Mesenchymal stem cell (in vitro differentiated cells and primary cell): ENCODE measurements at regions not wholly inside any gene's neighbourhood (a gene's known extent, or its start where the extent isn't known, plus 50 kb on each side); places are given as distances from the start of the nearest gene placed in this dataset.

Experiments used
- DNase-seq: peaks from one replicate; pipeline ENCODE4 v3.0.0-alpha.2; 2013
- H2AFZ ChIP-seq: one replicate; pipeline ENCODE4 v1.6.1; 2013; ENCODE audit warnings: low read depth, mild to moderate bottlenecking, control low read depth, inconsistent platforms, low read length, moderate library complexity
- H2AK5ac ChIP-seq: 2 replicates; pipeline ENCODE4 v1.6.1; 2013; ENCODE audit warnings: low read length, moderate library complexity, mild to moderate bottlenecking, inconsistent platforms; ENCODE audit not compliant: severe bottlenecking
- H2BK120ac ChIP-seq: one replicate; pipeline ENCODE4 v1.6.1; 2013; ENCODE audit warnings: low read depth, mild to moderate bottlenecking, inconsistent platforms, low read length, moderate library complexity
- H2BK12ac ChIP-seq, 2 experiments: one replicate each; pipeline ENCODE4 v1.6.1; 2013; ENCODE audit warnings: inconsistent platforms in 2 of 2, low read length in 2 of 2, mild to moderate bottlenecking in 2 of 2, moderate library complexity in 2 of 2, control low read depth in 1 of 2
- H2BK15ac ChIP-seq: one replicate; pipeline ENCODE4 v1.6.1; 2013; ENCODE audit warnings: mild to moderate bottlenecking, low read depth, inconsistent platforms; ENCODE audit not compliant: poor library complexity, severe bottlenecking
- H2BK5ac ChIP-seq: 2 replicates; pipeline ENCODE4 v1.6.1; 2013; ENCODE audit warnings: low read depth, mild to moderate bottlenecking, low read length, control low read depth, inconsistent platforms; ENCODE audit not compliant: poor library complexity, severe bottlenecking
- H3K14ac ChIP-seq, 2 experiments: one replicate each; pipeline ENCODE4 v1.6.1; 2013; ENCODE audit warnings: inconsistent platforms in 2 of 2, low read length in 2 of 2, control low read depth in 1 of 2, mild to moderate bottlenecking in 1 of 2, moderate library complexity in 1 of 2
- H3K18ac ChIP-seq, 2 experiments: one replicate each; pipeline ENCODE4 v1.6.1; 2013; ENCODE audit warnings: inconsistent platforms in 2 of 2, low read length in 2 of 2, control low read depth in 1 of 2, low read depth in 1 of 2, mild to moderate bottlenecking in 1 of 2
- H3K23ac ChIP-seq, 2 experiments: one replicate each; pipeline ENCODE4 v1.6.1; 2013; ENCODE audit warnings: inconsistent platforms in 2 of 2, low read length in 2 of 2, mild to moderate bottlenecking in 2 of 2, moderate library complexity in 2 of 2, control low read depth in 1 of 2
- H3K27ac ChIP-seq: 2 replicates; pipeline ENCODE4 v1.5.1; 2013; ENCODE audit warnings: mild to moderate bottlenecking, moderate library complexity, low read length, control low read depth, inconsistent platforms; ENCODE audit not compliant: poor library complexity, severe bottlenecking
- H3K27me3 ChIP-seq, 2 experiments: 2 replicates each; pipeline versions ENCODE4 v1.6.1 to v1.7.0; 2013; ENCODE audit warnings: low read length in 2 of 2, mild to moderate bottlenecking in 2 of 2, moderate library complexity in 2 of 2, control low read depth in 1 of 2, inconsistent platforms in 1 of 2; ENCODE audit not compliant: control insufficient read depth in 1 of 2, insufficient read depth in 1 of 2
- H3K36me3 ChIP-seq, 2 experiments: 2 replicates each; pipeline versions ENCODE4 v1.6.1 to v1.7.0; 2013; ENCODE audit warnings: low read length in 2 of 2, control low read depth in 1 of 2, inconsistent platforms in 1 of 2, low read depth in 1 of 2, mild to moderate bottlenecking in 1 of 2; ENCODE audit not compliant: insufficient read depth in 2 of 2, control insufficient read depth in 1 of 2
- H3K4ac ChIP-seq, 2 experiments: one replicate each; pipeline ENCODE4 v1.6.1; 2013; ENCODE audit warnings: inconsistent platforms in 2 of 2, low read length in 2 of 2, mild to moderate bottlenecking in 2 of 2, moderate library complexity in 2 of 2, control low read depth in 1 of 2, low read depth in 1 of 2
- H3K4me1 ChIP-seq: 2 replicates; pipeline ENCODE4 v1.6.1; 2013; ENCODE audit warnings: low read depth, low read length, control low read depth; ENCODE audit not compliant: control insufficient read depth, insufficient read depth
- H3K4me2 ChIP-seq: 2 replicates; pipeline ENCODE4 v1.6.1; 2013; ENCODE audit warnings: low read length, mild to moderate bottlenecking, inconsistent platforms; ENCODE audit not compliant: poor library complexity, severe bottlenecking
- H3K4me3 ChIP-seq, 2 experiments: 2 replicates each; pipeline versions ENCODE4 v1.5.1 to v1.7.0; 2013; ENCODE audit warnings: low read length in 2 of 2, mild to moderate bottlenecking in 2 of 2, control low read depth in 1 of 2, low read depth in 1 of 2; ENCODE audit not compliant: insufficient read depth in 1 of 2
- H3K79me1 ChIP-seq: replicated peaks from 2 replicates; pipeline ENCODE4 v1.6.1; 2013; ENCODE audit warnings: mild to moderate bottlenecking, control low read depth, low read length, inconsistent platforms; ENCODE audit not compliant: poor library complexity, severe bottlenecking
- H3K9ac ChIP-seq: 2 replicates; pipeline ENCODE4 v1.7.0; 2013; ENCODE audit warnings: mild to moderate bottlenecking, low read length, moderate library complexity
- H3K9me3 ChIP-seq: 2 replicates; pipeline ENCODE4 v1.7.0; 2013; ENCODE audit warnings: mild to moderate bottlenecking, low read length; ENCODE audit not compliant: control insufficient read depth
- H4K8ac ChIP-seq: one replicate; pipeline ENCODE4 v1.6.1; 2013; ENCODE audit warnings: inconsistent platforms, mild to moderate bottlenecking, low read length, moderate library complexity
- H4K91ac ChIP-seq: one replicate; pipeline ENCODE4 v1.6.1; 2013; ENCODE audit warnings: mild to moderate bottlenecking, low read length, inconsistent platforms
- WGBS: methylation state at CpG from one replicate; pipeline ENCODE4 v1.1.7; 2013; ENCODE audit warnings: mixed read lengths; 5-methylcytosine and 5-hydroxymethylcytosine counted together

- Histone ChIP-seq H2BK120ac (no peak overlapping the region), H3K4me1 (peaks cover 22% of the 10 kb centered on the region), H4K8ac (no peak overlapping the region), H3K27me3 (peaks cover 0 to 5% of the 10 kb centered on the region in 2 experiments), H3K36me3 (no peaks in the 10 kb centered on the region), H3K4me2 (no peak overlapping the region), H3K9me3 (no peaks in the 10 kb centered on the region), H2BK12ac (peak overlapping the region in 1 of 2 experiments; percentile 23), H3K27ac (no peak overlapping the region), H2AFZ (no peak overlapping the region), H3K9ac (no peak overlapping the region), H3K18ac (peak overlapping the region; percentile 9 to 25), H3K14ac (no peak overlapping the region), H2BK15ac (no peak overlapping the region), H3K4me3 (no peak overlapping the region), H2BK5ac (no peak overlapping the region), H4K91ac (peak overlapping the region; percentile 52), H3K79me1 (no peaks in the 10 kb centered on the region), H3K4ac (no peak overlapping the region), H3K23ac (no peak overlapping the region), H2AK5ac (no peak overlapping the region)
- 97% methylated on average over 5 of the region's 5 CpGs for WGBS
- DNase-seq, result no peak
Observed at GRCh38 chr1:234540404-234540762, 61.4 kb upstream of the TARBP1 start.

DNA sequence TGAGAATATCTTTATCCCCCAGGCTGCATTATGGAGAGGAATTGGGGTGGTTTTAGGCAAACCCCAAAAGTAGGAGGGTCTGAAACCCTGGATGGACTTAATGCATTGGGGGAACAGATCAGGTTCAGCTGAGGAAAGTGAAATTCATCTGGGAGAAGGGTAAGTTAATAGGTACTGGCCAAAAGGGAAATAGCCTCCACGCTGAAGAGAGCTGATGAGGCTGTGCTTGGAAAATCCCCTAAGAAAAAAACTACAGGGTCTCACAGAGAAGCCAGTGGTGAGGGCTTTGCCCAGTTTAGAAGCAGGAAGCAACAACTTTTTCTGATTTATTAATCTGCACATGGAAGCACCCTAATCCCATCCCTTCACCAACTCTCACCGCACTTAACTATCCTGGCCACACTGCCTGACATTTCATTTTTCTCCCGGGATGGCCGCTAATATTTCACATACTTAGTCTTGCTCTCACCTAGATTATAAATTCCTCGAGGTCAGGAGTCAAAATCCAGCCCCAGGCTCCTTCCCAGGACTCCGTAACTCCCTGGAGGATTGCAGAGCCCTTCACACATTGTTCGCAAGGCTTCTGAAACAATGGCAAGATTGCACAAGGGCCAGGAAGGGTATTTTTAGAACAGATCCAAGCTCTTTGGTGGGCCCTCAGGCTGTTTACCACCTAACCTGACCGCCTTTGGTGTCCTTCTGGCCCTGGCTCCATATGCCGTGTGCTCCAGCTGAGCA is 60.9 kb upstream of the TARBP1 start:
- no peak overlapping the region for H2BK120ac ChIP-seq
- no peak overlapping the region for H3K4me3 ChIP-seq
- no peak for DNase-seq
- H3K4ac ChIP-seq, result no peak overlapping the region
- no peak overlapping the region for H3K9ac ChIP-seq
- H3K4me2 ChIP-seq, result no peak overlapping the region
- peaks cover 17% of the 10 kb centered on the region for H3K4me1 ChIP-seq
- H3K27ac ChIP-seq, result no peak overlapping the region
- H3K79me1 ChIP-seq, result no peaks in the 10 kb centered on the region
- no peaks in the 10 kb centered on the region for H3K9me3 ChIP-seq
- H3K18ac ChIP-seq, result peak overlapping the region in 1 of 2 experiments; percentile 25
- H2BK5ac ChIP-seq, result no peak overlapping the region
- H4K8ac ChIP-seq, result no peak overlapping the region
- H3K36me3 ChIP-seq, result no peaks in the 10 kb centered on the region
- H2BK15ac ChIP-seq, result no peak overlapping the region
- H2AFZ ChIP-seq, result no peak overlapping the region
- H2BK12ac ChIP-seq, result no peak overlapping the region
- no peak overlapping the region for H4K91ac ChIP-seq
- H3K14ac ChIP-seq, result no peak overlapping the region
- no peak overlapping the region for H3K23ac ChIP-seq
- H2AK5ac ChIP-seq, result no peak overlapping the region
- WGBS, result 86% methylated on average over 9 of the region's 9 CpGs
- H3K27me3 ChIP-seq, result peaks cover 0 to 5% of the 10 kb centered on the region in 2 experiments

- no peak overlapping the region for H3K4ac ChIP-seq
- H2BK12ac ChIP-seq, result no peak overlapping the region
- no peak overlapping the region for H3K14ac ChIP-seq
- no peak overlapping the region for H2AFZ ChIP-seq
- no peak for DNase-seq
- 75% methylated on average over 10 of the region's 14 CpGs for WGBS
- no peaks in the 10 kb centered on the region for H3K79me1 ChIP-seq
- H3K27ac ChIP-seq, result no peak overlapping the region
- no peaks in the 10 kb centered on the region for H3K36me3 ChIP-seq
- H3K4me3 ChIP-seq, result no peak overlapping the region
- H4K91ac ChIP-seq, result no peak overlapping the region
- peak overlapping the region; percentile 87 for H2BK15ac ChIP-seq
- H3K18ac ChIP-seq, result no peak overlapping the region
- no peak overlapping the region for H3K23ac ChIP-seq
- H3K9ac ChIP-seq, result peak overlapping the region; percentile 37
- H2BK5ac ChIP-seq, result no peak overlapping the region
- H2AK5ac ChIP-seq, result no peak overlapping the region
- H2BK120ac ChIP-seq, result no peak overlapping the region
- H3K4me1 ChIP-seq, result peaks cover 16% of the 10 kb centered on the region
- no peak overlapping the region for H4K8ac ChIP-seq
- no peak overlapping the region for H3K4me2 ChIP-seq
- H3K27me3 ChIP-seq, result peaks cover 0 to 5% of the 10 kb centered on the region in 2 experiments
- no peaks in the 10 kb centered on the region for H3K9me3 ChIP-seq
Observed at GRCh38 chr1:234538930-234539649, 60.1 kb upstream of the TARBP1 start.

DNA sequence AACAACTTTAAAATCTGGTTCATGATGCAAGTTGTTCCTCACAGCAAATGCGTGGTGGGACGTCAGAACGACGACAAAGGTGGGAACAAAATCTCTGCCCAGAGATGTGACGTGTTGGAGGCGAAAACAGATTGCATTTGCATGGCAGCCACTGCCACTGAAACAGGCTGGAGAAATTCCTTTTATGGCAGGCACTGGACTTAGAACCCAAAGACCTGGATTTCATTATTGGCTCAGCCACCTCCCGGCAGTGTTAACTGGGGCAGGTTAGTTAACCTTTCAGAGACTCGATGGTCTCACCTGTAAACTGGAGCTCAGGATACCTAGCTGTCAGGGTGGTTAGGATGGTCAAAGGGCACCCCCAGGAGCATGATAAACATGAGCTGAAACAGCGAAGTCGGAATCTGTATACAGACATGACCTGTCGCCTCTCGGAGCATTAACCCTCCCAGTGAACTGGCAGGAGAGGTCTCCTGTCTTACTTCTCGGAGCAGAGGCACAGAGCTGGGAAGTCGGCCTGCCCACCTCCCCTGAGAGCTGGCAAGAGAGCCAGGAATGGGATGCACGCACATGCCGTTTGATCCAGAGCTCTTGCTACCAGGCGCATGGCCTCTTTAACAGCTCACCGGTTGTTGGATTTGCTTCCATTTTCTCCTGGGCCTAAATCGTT is 59.2 kb upstream of the TARBP1 start:
- no peak overlapping the region for H3K14ac ChIP-seq

More for the DNA sequence above, 59.2 kb upstream of the TARBP1 start:
- Histone ChIP-seq H3K9ac (peak overlapping the region; percentile 37), H3K9me3 (no peaks in the 10 kb centered on the region), H3K4me1 (peaks cover 16% of the 10 kb centered on the region), H3K27me3 (peaks cover 0 to 5% of the 10 kb centered on the region in 2 experiments), H3K23ac (no peak overlapping the region), H2AK5ac (no peak overlapping the region), H2BK12ac (peak overlapping the region in 1 of 2 experiments; percentile 37), H3K27ac (no peak overlapping the region), H2BK120ac (no peak overlapping the region), H4K8ac (no peak overlapping the region), H3K4me2 (no peak overlapping the region), H3K4me3 (no peak overlapping the region), H2AFZ (no peak overlapping the region), H4K91ac (peak overlapping the region; percentile 64), H3K79me1 (no peaks in the 10 kb centered on the region), H3K18ac (no peak overlapping the region), H2BK5ac (no peak overlapping the region), H3K36me3 (no peaks in the 10 kb centered on the region), H2BK15ac (peak overlapping the region; percentile 60), H3K4ac (no peak overlapping the region)
- 92% methylated on average over 18 of the region's 19 CpGs for WGBS
- DNase-seq, result no peak
